HCT116 (cell line): ENCODE measurements at regions not wholly inside any gene's neighbourhood (a gene's known extent, or its start where the extent isn't known, plus 50 kb on each side); places are given as distances from the start of the nearest gene placed in this dataset.

Experiments
- ATAC-seq: fragments of 200-7000 bp; cut with Tn5 transposase; 2 replicates; pipeline ENCODE4 v1.9.1; 2020; ENCODE audit warnings: mild to moderate bottlenecking, moderate library complexity
- BruUV-seq: library from RNA; stranded (reverse); fragments of 400-500 nt; replicated peaks from 2 replicates; lab custom pipeline; 2021; lab: Mats Ljungman, UMichigan
- CTCF ChIA-PET: fragments of 300-600 bp; sonication (Branson Sonifier 250); formaldehyde crosslinking; loops from one replicate; lab custom pipeline; 2021; ENCODE audit warnings: antibody characterized with exemption; lab: Charles Lee
- POLR2A ChIA-PET: fragments of 300-600, 350-600 bp; sonication (Branson Sonifier 250); formaldehyde crosslinking; loops from one replicate; lab custom pipeline; 2021; ENCODE audit warnings: antibody characterized with exemption; lab: Charles Lee
- RAD21 ChIA-PET, 2 experiments: fragments of 300-600 bp; sonication (Branson Sonifier 250); formaldehyde crosslinking; loops; one replicate each; lab custom pipeline; 2023; ENCODE audit warnings: low total read pairs in 2 of 2; ENCODE audit not compliant: uncharacterized antibody in 2 of 2, unreplicated experiment in 2 of 2, low non-redundant PET in 1 of 2; lab: Charles Lee
- DNase-seq: peaks from one replicate; pipeline ENCODE4 v3.0.0-alpha.2; 2010; ENCODE audit warnings: low read depth, low spot score
- H2AFZ ChIP-seq: fragments of 200-600 bp; shearing (Covaris generic), sonication (generic); 2 replicates; pipeline ENCODE4 v1.6.1; 2017; ENCODE audit warnings: low read depth, mixed run types, mixed read lengths, antibody characterized with exemption, low read length; ENCODE audit not compliant: poor library complexity, severe bottlenecking
- H3K27ac ChIP-seq: 2 replicates; pipeline ENCODE4 v1.5.1; 2012; ENCODE audit warnings: low read depth, low read length
- H3K27me3 ChIP-seq: fragments of 200-600 bp; sonication (generic); 2 replicates; pipeline ENCODE4 v1.6.1; 2016; ENCODE audit warnings: mixed run types, low read length, mixed read lengths; ENCODE audit not compliant: insufficient read depth
- H3K36me3 ChIP-seq, 2 experiments: fragments of 200-500 bp in 1 of 2; fragments of 200-600 bp in 1 of 2; sonication (Bioruptor generic) in 1 of 2; sonication (generic) in 1 of 2; 2 replicates each; pipeline versions ENCODE4 v1.5.1 to v1.6.1; 2014 to 2016; ENCODE audit warnings: low read length in 2 of 2, inconsistent platforms in 1 of 2, mixed read lengths in 1 of 2, mixed run types in 1 of 2; ENCODE audit not compliant: insufficient read depth in 2 of 2, control insufficient read depth in 1 of 2
- H3K4me1 ChIP-seq, 2 experiments: fragments of 200-600 bp in 1 of 2; sonication (generic) in 1 of 2; 2 replicates each; pipeline versions ENCODE4 v1.5.1 to v1.6.1; 2012 to 2017; ENCODE audit warnings: low read length in 2 of 2, inconsistent platforms in 1 of 2, mild to moderate bottlenecking in 1 of 2, mixed read lengths in 1 of 2, mixed run types in 1 of 2, moderate library complexity in 1 of 2; ENCODE audit not compliant: insufficient read depth in 2 of 2, control insufficient read depth in 1 of 2
- H3K4me2 ChIP-seq: fragments of 200-600 bp; sonication (generic); 2 replicates; pipeline ENCODE4 v1.6.1; 2017; ENCODE audit warnings: mixed run types, low read length, mixed read lengths
- H3K4me3 ChIP-seq, 2 experiments: fragments of 200-600 bp in 1 of 2; sonication (generic) in 1 of 2; replicated peaks in 1 of 2; 2 replicates each; pipeline ENCODE4 v1.5.1; 2011 to 2016; ENCODE audit warnings: low read length in 2 of 2, control low read depth in 1 of 2, low read depth in 1 of 2, mild to moderate bottlenecking in 1 of 2, mixed read lengths in 1 of 2, mixed run types in 1 of 2
- H3K79me2 ChIP-seq: fragments of 200-600 bp; sonication (generic); 2 replicates; pipeline ENCODE4 v1.6.1; 2017; ENCODE audit warnings: mild to moderate bottlenecking, mixed run types, low read length, moderate library complexity, mixed read lengths; ENCODE audit not compliant: insufficient read depth
- H3K9ac ChIP-seq: fragments of 200-600 bp; sonication (generic); 2 replicates; pipeline ENCODE4 v1.6.1; 2016; ENCODE audit warnings: low read length, mixed read lengths
- H3K9me2 ChIP-seq: fragments of 200-600 bp; sonication (generic), shearing (Covaris generic); 2 replicates; pipeline ENCODE4 v1.6.1; 2017; ENCODE audit warnings: mixed run types, mild to moderate bottlenecking, moderate library complexity; ENCODE audit not compliant: insufficient read depth
- H3K9me3 ChIP-seq, 2 experiments: fragments of 200-500 bp in 1 of 2; fragments of 200-600 bp in 1 of 2; sonication (Bioruptor generic) in 1 of 2; sonication (generic) in 1 of 2; 2 replicates each; pipeline ENCODE4 v1.6.1; 2014 to 2017; ENCODE audit warnings: low read length in 2 of 2, mixed read lengths in 2 of 2, inconsistent platforms in 1 of 2, low read depth in 1 of 2, mild to moderate bottlenecking in 1 of 2, mixed run types in 1 of 2, moderate library complexity in 1 of 2; ENCODE audit not compliant: control insufficient read depth in 1 of 2, insufficient read depth in 1 of 2
- H4K20me1 ChIP-seq: fragments of 200-600 bp; sonication (generic), shearing (Covaris generic); 2 replicates; pipeline ENCODE4 v1.6.1; 2017; ENCODE audit warnings: mixed run types, mild to moderate bottlenecking, moderate library complexity; ENCODE audit not compliant: insufficient read depth
- CBX3 ChIP-seq: IDR thresholded peaks from 2 replicates; pipeline ENCODE4 v1.6.1; 2012; ENCODE audit warnings: low read depth
- CEBPB ChIP-seq: IDR thresholded peaks from 2 replicates; pipeline ENCODE4 v1.6.1; 2012; ENCODE audit warnings: low read depth
- EGR1 ChIP-seq: IDR thresholded peaks from 2 replicates; pipeline ENCODE4 v1.6.1; 2012; ENCODE audit warnings: low read depth
- EZH2 ChIP-seq: fragments of 200-600 bp; sonication (generic); IDR thresholded peaks from 2 replicates; pipeline ENCODE4 v1.6.1; 2017; ENCODE audit warnings: antibody characterized with exemption, mixed run types
- EZH2phosphoT487 ChIP-seq: fragments of 200-600 bp; IDR thresholded peaks from 2 replicates; pipeline ENCODE4 v1.6.1; 2018; ENCODE audit warnings: antibody characterized with exemption, borderline replicate concordance
- FOSL1 ChIP-seq: IDR thresholded peaks from 2 replicates; pipeline ENCODE4 v1.6.1; 2012; ENCODE audit warnings: low read depth
- JUND ChIP-seq: IDR thresholded peaks from 2 replicates; pipeline ENCODE4 v1.6.1; 2012
- RAD21 ChIP-seq: IDR thresholded peaks from 2 replicates; pipeline ENCODE4 v1.6.1; 2012; ENCODE audit warnings: low read depth, mild to moderate bottlenecking
- SIN3A ChIP-seq: IDR thresholded peaks from 2 replicates; pipeline ENCODE4 v1.6.1; 2012; ENCODE audit warnings: low read depth
- SP1 ChIP-seq: IDR thresholded peaks from 2 replicates; pipeline ENCODE4 v1.6.1; 2012; ENCODE audit warnings: low read depth
- SRF ChIP-seq: IDR thresholded peaks from 2 replicates; pipeline ENCODE4 v1.6.1; 2012; ENCODE audit warnings: low read depth
- YY1 ChIP-seq: IDR thresholded peaks from 2 replicates; pipeline ENCODE4 v1.6.1; 2011; ENCODE audit warnings: low read length, low read depth, moderate library complexity, mild to moderate bottlenecking; ENCODE audit not compliant: insufficient replicate concordance; ENCODE audit errors: extremely low read depth
- intact Hi-C: fragments of 100-400 bp; cut with micrococcal nuclease; formaldehyde crosslinking; loops from 2 replicates; pipeline ENCODE4 v1.10.0; 2022
- TF ChIP-seq, protein P1 (sequence below): IDR thresholded peaks from 2 replicates; pipeline ENCODE4 v1.6.1; 2012; ENCODE audit warnings: low read depth
- TF ChIP-seq, protein P2 (sequence below): IDR thresholded peaks from 2 replicates; pipeline ENCODE4 v1.6.1; 2012
- TF ChIP-seq, protein P3 (sequence below), 3 experiments: fragments of 200-600 bp in 1 of 3; sonication (generic) in 1 of 3; IDR thresholded peaks in 2 of 3; conservative IDR thresholded peaks in 1 of 3; 2 replicates each; pipeline ENCODE4 v1.5.1; 2012 to 2017; ENCODE audit warnings: low read depth in 2 of 3, low read length in 2 of 3, antibody characterized with exemption in 1 of 3, borderline replicate concordance in 1 of 3, control low read depth in 1 of 3, mild to moderate bottlenecking in 1 of 3, mixed read lengths in 1 of 3, mixed run types in 1 of 3, moderate library complexity in 1 of 3; ENCODE audit not compliant: insufficient read depth in 1 of 3
- TF ChIP-seq, protein P4 (sequence below): IDR thresholded peaks from 2 replicates; pipeline ENCODE4 v1.6.1; 2011; ENCODE audit warnings: mild to moderate bottlenecking, low read length, moderate library complexity; ENCODE audit not compliant: insufficient replicate concordance; ENCODE audit errors: extremely low read depth
- TF ChIP-seq, protein P5 (sequence below): IDR thresholded peaks from 2 replicates; pipeline ENCODE4 v1.6.1; 2012

DNA sequence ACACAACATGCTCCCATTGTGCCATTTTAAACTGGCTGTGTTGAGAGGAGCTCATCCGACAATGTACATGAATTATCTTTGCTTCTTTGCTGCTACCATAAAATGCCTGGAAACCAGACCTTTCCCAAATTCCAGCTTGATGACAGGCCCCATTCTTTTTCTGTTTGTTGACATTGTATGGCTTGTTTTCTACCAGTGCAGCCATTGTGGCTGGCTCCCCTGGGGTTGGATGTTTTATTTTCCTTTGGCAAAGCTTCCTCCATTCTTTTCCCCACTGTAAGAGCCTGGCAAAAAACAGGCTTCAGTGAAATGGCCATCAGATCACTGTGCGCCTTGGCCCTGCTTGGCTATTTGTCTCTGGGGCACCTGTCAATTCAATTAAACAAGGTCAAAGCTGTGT, 532.5 kb downstream of the VRK1 start:
- Histone ChIP-seq H3K79me2 (no peaks in the 10 kb centered on the region), H3K27me3 (no peaks in the 10 kb centered on the region), H2AFZ (no peak overlapping the region), H3K4me2 (no peak overlapping the region), H3K4me3 (no peak overlapping the region), H4K20me1 (no peaks in the 10 kb centered on the region), H3K9me3 (no peaks in the 10 kb centered on the region), H3K4me1 (no peaks in the 10 kb centered on the region), H3K9me2 (no peaks in the 10 kb centered on the region), H3K36me3 (no peaks in the 10 kb centered on the region), H3K9ac (no peak overlapping the region), H3K27ac (no peak overlapping the region)
- BruUV-seq: no TSS peak
- DNase-seq (no peak), ATAC-seq (no peak)
- POLR2A ChIA-PET: no interaction called here
- RAD21 ChIA-PET: no interaction called here
- intact Hi-C loops: no loop called here
- no peak for TF ChIP-seq EZH2phosphoT487
- TF ChIP-seq, protein P1, sequence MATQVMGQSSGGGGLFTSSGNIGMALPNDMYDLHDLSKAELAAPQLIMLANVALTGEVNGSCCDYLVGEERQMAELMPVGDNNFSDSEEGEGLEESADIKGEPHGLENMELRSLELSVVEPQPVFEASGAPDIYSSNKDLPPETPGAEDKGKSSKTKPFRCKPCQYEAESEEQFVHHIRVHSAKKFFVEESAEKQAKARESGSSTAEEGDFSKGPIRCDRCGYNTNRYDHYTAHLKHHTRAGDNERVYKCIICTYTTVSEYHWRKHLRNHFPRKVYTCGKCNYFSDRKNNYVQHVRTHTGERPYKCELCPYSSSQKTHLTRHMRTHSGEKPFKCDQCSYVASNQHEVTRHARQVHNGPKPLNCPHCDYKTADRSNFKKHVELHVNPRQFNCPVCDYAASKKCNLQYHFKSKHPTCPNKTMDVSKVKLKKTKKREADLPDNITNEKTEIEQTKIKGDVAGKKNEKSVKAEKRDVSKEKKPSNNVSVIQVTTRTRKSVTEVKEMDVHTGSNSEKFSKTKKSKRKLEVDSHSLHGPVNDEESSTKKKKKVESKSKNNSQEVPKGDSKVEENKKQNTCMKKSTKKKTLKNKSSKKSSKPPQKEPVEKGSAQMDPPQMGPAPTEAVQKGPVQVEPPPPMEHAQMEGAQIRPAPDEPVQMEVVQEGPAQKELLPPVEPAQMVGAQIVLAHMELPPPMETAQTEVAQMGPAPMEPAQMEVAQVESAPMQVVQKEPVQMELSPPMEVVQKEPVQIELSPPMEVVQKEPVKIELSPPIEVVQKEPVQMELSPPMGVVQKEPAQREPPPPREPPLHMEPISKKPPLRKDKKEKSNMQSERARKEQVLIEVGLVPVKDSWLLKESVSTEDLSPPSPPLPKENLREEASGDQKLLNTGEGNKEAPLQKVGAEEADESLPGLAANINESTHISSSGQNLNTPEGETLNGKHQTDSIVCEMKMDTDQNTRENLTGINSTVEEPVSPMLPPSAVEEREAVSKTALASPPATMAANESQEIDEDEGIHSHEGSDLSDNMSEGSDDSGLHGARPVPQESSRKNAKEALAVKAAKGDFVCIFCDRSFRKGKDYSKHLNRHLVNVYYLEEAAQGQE: no peak
- no peak for TF ChIP-seq CEBPB
- TF ChIP-seq, protein P2, sequence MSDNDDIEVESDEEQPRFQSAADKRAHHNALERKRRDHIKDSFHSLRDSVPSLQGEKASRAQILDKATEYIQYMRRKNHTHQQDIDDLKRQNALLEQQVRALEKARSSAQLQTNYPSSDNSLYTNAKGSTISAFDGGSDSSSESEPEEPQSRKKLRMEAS: no peak
- TF ChIP-seq, protein P3, sequence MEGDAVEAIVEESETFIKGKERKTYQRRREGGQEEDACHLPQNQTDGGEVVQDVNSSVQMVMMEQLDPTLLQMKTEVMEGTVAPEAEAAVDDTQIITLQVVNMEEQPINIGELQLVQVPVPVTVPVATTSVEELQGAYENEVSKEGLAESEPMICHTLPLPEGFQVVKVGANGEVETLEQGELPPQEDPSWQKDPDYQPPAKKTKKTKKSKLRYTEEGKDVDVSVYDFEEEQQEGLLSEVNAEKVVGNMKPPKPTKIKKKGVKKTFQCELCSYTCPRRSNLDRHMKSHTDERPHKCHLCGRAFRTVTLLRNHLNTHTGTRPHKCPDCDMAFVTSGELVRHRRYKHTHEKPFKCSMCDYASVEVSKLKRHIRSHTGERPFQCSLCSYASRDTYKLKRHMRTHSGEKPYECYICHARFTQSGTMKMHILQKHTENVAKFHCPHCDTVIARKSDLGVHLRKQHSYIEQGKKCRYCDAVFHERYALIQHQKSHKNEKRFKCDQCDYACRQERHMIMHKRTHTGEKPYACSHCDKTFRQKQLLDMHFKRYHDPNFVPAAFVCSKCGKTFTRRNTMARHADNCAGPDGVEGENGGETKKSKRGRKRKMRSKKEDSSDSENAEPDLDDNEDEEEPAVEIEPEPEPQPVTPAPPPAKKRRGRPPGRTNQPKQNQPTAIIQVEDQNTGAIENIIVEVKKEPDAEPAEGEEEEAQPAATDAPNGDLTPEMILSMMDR (IDR thresholded peaks at IDR 0.05 in 2 of 3, conservative IDR thresholded peaks at IDR 0.05 in 1 of 3; ENCODE audit: borderline replicate concordance in 1 of 3, insufficient read depth in 1 of 3, low read depth in 2 of 3, low read length in 2 of 3): no peak
- no peak for TF ChIP-seq RAD21
- TF ChIP-seq FOSL1: no peak
- TF ChIP-seq, protein P4, sequence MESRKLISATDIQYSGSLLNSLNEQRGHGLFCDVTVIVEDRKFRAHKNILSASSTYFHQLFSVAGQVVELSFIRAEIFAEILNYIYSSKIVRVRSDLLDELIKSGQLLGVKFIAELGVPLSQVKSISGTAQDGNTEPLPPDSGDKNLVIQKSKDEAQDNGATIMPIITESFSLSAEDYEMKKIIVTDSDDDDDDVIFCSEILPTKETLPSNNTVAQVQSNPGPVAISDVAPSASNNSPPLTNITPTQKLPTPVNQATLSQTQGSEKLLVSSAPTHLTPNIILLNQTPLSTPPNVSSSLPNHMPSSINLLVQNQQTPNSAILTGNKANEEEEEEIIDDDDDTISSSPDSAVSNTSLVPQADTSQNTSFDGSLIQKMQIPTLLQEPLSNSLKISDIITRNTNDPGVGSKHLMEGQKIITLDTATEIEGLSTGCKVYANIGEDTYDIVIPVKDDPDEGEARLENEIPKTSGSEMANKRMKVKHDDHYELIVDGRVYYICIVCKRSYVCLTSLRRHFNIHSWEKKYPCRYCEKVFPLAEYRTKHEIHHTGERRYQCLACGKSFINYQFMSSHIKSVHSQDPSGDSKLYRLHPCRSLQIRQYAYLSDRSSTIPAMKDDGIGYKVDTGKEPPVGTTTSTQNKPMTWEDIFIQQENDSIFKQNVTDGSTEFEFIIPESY: no peak
- TF ChIP-seq, protein P5, sequence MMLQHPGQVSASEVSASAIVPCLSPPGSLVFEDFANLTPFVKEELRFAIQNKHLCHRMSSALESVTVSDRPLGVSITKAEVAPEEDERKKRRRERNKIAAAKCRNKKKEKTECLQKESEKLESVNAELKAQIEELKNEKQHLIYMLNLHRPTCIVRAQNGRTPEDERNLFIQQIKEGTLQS: no peak
- no peak for TF ChIP-seq JUND
- TF ChIP-seq EZH2: no peak
- no peak for TF ChIP-seq EGR1
- TF ChIP-seq CBX3: no peak
- TF ChIP-seq SIN3A: no peak
- no peak for TF ChIP-seq SRF
- TF ChIP-seq YY1: no peak
- no peak for TF ChIP-seq SP1
- CTCF ChIA-PET: no interaction called here
